GM18520 (cell line): ENCODE measurements at regions not wholly inside any gene's neighbourhood (a gene's known extent, or its start where the extent isn't known, plus 50 kb on each side); places are given as distances from the start of the nearest gene placed in this dataset.

Experiments
- ATAC-seq: cut with Tn5 transposase; IDR thresholded peaks from one replicate; pipeline ENCODE4 v1.9.1; 2021; ENCODE audit not compliant: unreplicated experiment

DNA sequence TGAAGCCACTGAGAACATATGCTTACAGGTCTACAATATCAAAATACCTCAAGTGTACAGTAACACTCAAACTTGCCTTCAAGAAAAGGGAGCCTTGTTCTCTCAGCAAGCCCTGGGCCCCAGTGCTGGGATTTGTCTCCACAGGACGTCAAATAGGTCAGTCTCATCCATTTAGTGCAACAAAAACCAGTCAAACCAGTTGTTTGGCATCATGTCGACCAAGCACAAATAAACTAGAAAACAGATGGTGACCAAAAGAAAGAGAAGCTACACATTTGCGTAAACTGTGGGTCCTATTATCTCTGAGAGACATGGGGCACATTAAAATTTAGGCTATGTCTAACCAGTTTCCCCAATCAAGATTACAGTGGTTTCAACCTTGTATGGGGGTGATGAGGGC, 182.6 kb upstream of the PKDCC start:
- ATAC-seq, result no peak

DNA sequence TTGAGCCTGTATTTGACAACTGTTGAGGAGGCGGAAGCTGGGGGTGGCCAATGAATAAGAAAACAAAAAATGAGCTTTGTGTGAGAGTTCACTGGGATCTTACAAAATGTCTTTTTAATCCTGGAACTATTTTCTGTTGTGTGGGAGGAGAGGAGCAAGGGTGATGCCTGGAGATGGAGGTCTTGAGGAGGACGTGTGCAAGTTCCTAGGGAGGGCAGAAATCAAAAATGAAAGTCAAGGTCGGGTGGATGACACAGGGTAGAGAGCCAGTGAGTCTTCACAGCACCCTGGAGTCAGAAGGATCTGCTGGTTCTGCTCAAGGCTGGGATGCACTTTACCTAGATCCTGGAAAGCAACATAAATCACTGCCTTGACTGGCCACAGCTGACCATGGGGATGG, 180.3 kb upstream of the PKDCC start:
- no peak for ATAC-seq

DNA sequence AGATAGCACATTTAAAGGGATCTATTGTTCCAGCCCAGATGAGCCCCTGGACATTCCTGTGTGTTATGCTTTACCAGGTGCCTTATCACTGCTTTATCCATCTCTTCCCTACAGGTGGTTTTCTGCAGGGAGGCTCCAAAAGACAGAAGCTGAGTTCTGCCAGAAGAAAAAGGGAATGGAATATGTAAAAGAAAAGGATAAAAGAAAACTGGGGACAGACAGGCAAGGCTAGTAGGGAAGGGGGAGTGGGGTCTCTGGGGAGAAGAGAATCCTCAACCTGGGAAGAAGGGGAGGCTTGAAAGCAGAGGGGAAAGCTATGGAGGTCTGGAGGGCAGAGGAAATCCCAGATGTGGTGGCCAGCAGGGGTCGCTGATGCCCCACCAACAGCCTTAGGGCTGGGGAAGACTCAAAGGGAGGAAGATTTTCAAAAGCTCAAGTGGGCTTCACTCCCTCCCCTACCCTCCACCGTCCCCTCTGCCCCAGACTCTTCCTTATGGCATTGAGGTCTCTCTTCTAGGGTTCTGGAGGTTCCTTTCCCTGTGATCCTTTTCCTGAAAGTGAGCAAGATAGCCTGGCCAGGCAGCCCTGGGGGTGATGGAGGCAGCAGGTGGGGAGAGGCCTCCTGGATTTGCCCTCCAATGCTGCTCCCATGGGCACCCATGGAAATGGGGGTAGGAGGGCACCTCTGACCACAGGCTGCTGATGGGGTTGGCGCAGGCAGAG, 178.1 kb upstream of the PKDCC start:
- no peak for ATAC-seq

DNA sequence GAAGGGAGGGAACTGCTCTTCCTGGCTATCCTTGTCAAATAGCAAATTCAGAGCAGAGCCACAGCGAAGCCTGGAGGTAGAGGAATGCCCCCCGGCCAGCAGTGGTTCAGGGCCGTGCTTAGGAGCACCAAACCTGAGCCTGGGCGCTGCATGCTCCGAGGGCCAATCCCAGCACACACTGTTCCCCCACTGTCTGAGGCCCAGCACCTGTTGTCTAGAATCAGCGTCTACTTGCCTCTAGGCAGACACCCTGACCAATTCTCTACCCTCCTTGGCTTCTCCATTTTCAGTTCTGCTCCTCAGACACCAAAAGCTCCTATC, 177.6 kb upstream of the PKDCC start:
- no peak for ATAC-seq

DNA sequence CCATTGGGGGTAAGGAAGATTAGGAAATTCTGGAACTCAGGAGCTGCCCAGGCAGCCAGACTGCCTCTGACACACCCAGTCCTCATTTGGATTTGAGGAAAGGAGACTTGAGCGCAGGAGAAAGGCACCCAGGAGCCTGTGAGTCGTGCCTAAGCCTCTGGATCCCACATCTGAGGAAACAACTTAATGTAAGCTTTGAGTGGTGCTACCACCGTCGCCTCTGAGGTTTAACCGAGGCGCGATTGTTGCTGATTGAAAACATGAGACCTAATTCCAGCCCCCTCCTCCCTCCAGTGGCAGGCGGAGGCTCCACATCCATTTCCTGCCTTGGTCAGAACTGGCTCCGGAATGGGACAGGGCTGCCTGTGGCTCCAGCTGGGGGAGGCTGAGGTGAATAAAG, 176.7 kb upstream of the PKDCC start:
- no peak for ATAC-seq

DNA sequence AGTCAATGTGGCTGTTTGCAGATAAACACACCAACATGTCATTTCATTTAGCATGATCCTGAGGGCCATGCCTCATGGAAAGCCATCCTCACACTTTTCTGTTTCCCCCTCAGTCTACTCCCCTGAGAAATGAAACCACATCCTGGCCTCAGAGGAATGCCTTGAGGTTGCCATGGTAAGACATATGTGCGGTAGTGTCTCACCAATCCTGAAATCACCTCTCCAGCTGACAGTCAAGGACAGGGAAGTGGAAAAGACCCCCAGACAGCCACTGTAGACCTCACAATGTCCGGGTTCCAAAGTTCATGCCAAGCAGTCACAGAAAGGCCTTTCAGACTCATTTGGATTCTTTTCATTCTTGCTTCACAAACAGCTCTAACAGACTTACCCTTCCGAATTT, 175.2 kb upstream of the PKDCC start:
- no peak for ATAC-seq

DNA sequence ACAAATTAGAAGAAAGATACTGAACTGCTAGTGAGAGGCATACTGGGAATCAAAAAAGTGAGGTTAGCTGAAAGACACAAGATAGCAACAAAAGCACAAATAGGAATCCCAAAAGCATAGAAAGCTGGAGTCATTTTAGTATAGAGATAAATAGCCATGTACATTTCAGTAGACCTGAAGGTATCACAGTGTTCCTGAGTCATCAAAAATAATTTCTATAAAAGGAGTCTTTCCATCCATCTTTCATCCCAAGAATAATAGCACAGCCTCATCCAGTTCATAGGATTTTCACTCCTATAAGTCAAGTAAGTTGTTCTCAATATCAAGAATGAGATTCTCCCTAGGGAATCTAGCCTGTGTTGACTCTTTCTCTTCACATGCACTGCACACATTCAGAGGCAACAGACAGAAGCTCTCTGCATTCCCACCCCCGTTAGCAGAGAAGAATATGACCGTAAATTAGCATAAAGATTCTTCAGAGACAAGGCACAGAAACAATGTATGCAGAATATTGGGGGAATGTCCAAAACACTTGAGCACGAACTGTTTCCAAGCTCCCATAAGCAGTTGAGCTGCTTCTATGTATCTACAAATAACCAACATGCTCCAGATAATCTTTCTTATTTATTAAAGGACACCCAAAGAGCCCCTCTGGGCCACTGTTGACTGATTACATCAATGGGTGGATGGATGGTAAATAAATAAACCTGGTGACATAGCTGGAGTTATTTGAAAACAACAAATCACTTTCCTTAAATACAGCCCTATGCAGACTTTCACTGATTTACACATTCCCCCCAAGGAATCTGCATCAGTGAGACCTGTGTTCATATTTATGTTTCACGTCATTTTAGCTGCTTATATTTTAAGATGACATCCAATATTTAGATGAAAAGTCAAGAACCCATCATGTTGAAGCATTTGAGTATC, 174.5 kb upstream of the PKDCC start:
- no peak for ATAC-seq

DNA sequence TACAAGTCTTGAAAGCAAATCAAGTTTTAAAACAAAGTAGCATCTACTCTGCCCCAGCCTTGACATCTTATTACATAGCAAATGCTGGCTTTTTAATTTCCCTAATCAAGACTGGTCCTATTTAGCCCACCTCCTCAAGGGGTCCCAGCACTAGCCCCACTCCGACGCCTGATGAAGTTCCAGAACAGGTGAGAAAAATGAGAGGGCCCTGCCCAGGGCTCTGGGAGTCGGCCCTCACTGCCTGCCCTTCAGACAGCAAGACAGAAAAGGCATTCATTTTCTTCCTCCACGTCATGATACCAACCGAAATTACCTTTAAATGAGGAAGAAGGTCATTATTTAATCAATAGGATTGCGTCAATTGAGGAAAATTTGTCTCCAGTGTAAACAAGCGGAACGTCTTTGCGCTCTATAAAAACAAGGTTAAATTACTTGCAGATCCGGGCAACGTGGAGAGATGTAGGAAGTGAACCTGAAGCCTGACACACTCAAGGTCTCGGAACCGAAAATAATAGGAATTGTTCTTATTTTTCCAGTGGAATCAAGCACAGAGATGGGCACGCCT, 170.6 kb upstream of the PKDCC start:
- no peak for ATAC-seq

DNA sequence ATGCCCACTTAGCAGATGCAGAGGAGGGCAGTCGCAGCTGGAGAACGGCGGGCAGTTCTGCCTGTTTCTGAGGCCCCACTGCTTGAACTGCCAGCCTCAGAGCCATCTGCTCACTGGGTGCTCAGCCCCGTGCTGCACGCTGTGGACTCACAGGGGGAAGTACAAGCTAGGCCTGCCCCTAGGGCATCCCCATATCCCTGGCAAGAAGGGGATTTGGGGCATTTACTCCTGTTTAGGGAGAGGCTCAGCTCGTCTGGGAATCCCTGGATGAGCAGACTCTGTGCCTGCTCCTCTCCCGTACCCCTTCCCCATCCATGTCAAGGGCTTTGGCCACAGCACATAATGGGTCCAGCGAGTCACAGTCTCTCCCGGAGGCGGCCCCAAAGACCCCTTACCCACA, 169.8 kb upstream of the PKDCC start:
- no peak for ATAC-seq

DNA sequence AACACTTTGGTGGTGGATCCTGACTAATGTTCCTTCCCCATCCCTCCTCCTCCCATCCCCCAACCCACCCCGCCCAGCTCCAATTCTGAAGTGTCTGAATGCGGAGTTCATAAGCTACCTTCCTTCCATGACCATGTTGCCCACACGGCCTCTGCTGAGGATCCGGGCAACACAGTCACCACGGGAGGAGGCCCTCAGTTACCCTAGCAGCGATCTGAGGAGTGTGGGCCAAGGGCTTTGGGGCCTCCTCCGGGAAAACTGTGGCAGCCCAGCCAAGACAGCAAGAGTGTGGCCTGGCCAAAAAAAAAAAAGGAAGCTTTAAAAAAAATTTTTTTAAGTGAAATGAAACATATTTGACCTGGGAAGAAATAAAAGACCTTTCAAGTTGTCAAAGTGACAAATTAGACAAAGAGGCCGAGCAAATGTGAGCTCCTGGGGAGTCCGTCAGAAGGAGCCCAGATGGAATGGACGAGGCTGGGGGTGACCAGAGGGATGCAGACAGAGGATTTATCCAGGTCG, 169.0 kb upstream of the PKDCC start:
- ATAC-seq, result no peak

DNA sequence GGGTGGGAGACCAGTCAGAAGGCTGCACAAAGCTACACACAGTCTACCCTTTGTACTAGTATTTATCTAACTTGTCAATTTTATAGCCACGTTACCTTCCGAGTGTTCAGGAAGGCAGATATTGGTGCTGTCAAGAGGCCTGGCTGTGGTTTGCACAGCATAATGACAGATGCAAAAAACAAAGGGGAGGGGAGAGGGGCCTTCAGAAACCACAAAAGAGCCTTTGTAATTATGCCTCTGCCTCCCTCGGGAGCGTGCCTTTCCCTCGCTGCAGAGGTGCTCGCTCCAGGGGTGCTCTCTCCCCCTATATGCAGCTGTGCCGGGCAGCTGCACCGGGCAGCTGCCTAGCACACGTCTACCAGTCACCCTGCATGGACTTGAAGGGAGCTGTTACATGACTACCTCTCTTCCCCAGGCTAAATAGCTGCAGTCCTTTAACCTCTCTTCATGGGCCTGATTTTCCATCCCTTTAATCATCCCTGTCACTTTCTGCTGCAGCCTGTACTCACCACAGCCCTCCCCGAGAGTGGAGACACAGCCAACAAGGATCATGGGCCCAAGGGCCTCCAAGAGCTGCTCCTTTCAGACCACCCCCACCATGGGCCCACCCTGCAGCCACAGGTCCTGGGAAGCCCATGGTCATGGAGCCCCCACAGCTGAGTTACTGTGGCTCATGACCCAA, 168.4 kb upstream of the PKDCC start:
- ATAC-seq, result no peak

DNA sequence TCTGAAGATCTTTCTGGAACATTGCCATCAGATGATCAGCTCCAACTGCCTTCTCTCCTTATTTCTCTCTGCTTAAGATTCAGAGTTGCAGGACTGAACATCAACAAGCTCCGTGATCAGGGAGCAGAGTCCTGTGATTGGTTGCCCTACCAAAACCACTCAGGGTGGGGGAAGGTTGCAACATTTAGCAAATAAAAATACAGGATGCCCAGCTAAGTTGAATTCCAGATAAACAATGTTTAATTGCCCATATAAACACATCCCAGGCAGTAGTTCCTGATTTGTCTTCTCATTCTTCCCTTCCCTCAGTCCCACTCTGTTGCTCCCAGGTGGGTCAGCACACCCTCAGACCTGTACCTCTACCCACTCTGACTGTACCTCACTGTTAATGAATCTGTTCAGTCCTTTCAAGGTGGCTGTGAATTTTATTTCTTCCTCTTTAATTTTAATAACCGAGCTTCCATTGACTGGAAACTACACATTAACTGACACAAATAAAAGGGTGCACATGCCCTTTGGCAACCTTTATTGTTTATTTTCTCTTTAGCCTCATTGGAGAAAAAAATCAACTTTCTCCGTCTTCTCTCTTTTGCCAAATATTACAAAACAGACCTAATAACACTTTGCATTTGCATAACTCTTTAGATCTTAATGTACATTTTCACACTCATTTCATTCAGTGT, 167.1 kb upstream of the PKDCC start:
- no peak for ATAC-seq

DNA sequence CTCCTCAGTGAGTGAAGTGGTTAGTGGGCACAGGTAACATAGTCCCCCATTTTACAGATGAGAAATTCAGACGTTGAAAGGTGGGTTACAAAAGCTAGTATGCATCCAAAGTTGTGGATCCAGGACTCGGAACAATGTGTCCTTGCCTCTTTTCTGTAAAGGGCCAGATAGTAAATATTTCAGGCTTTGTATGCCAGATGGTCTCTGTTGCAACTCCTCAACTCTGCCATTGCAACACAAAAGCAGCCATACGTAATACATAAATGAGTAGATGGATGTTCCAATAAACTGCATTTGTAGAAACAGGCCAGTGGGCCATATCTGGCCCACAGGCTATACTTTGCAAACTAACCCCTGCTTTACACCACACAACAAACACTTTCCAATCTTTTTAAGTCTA, 166.6 kb upstream of the PKDCC start:
- no peak for ATAC-seq

DNA sequence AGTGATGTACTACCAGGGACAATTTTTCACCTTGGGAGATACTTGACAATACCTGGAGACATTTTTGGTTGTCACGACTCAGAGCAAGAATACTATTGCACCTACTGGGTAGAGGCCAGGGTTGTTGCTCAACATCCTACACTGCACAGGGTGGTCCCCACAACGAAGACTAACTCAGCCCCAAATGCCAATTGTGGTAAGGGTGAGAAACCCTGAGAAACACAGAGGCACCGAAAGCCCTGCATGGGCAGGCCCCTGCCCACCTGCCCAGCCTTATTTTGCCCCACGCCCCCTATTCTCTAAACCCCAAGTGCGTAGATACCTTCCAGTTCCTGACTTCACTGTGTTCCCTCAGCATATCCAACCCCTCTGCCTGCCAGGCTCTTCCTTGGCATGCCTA, 163.1 kb upstream of the PKDCC start:
- no peak for ATAC-seq

DNA sequence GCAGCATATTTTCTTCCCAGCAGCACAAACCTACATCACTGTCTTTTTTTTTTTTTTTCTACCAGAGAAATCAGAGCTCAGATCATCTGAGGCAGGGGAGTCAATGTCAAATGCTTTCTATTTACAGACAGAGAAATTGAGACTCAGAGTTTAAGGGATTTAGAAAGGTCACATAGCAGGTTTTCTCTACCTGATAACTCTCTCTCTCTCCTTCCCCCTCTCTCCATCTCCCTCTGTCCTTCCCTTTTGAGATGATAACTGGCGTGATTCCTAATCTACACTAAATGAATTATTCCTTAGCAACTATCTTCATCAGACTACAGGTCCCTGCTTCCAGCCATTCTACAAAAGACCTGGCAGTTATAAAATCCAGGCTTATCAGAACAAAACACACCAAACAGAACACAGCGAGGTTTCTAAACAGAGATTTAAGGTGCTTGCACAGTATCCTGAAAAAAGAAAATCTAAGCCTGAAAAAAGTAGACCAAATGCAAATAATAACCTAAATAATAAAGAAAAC, 161.6 kb upstream of the PKDCC start:
- ATAC-seq, result no peak

DNA sequence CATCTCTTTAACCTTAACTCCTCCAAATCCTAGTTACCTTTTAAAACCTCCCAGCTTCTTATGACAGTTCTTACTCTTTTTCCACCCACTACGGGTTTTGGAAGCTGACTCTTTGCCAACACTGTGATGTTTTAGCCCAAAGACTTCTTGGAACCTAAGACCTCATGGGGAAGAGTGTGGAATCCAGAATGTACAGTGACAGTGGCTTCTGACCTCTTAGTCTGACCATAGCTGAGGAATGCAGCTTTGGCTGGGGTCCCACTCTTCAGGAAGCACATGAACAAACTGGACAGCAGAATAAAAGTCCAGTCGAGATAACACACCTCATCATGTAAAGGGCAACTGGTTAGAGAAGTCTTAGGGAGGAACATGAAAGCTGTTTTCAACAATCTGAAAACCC, 161.1 kb upstream of the PKDCC start:
- ATAC-seq, result no peak

DNA sequence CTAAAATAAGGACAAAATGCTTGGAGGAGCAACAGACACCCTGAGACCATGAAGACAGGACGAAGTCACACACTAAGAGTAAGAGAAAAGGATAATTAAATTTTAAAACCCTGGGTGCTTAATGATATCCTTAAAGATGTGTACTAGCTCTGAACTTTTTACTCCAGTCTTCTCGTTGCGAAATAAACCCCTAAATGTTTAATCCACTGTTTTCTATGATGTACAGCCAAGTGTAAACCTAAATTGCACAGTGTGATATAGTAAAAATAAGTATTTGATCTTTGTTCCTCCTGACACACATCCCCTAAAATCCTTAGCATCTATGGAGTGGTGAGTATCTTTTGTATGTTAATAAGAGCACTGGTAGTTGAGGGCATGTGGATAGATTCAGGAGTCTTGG, 157.5 kb upstream of the PKDCC start:
- ATAC-seq, result no peak

DNA sequence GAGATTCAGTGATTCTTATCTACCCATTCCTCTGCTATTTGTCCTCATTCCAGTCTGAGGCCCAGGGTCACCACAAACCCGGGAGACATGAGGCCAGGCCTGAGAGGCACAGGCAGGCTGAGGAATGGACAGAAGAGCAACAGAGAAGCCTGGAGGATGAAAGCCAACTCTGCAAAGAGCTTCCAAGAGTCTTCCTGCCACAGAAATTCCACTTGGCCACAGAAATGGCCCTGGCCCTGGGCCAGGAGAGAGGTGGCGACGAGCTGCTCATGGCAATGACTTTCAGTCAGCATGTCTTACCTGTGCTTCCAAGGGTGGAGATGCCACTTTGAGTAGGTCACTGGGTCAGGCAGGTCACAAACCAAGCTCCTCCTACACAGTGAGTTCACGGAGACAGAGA, 155.3 kb upstream of the PKDCC start:
- no peak for ATAC-seq

DNA sequence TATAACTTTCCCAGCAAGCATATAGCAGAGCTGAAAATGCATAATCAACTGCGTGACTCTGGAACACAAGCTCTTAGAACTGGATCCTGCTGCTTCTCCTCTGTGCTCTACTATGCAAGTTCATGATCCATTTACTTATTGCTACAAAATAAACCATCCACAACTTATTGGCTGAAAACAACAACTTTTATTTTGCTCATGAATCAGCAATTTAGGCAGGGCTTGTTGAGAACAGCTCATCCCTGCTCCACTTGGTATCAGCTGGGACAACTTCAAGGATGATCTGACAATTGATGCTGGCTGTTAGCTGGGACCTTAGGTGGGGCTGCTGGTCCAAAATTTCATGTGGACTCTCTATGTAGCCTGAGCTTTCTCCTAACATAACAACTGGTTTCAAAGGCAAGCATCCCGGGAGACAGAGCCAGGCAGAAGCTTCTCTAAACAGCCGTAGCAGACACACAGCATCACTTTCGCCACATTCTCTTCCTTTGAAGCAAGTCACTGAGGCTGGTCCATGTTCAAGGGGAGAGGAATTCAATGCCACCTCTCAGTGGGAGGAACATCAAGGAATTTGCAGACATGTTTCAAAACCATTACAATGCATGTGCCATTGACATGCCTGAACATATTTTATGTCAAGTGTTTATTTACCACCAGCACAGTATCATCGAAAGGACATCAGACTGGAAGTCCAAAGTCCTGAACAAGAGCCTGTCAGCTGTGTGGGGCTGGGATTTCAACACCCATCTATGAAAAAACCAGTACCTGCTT, 153.1 kb upstream of the PKDCC start:
- no peak for ATAC-seq

DNA sequence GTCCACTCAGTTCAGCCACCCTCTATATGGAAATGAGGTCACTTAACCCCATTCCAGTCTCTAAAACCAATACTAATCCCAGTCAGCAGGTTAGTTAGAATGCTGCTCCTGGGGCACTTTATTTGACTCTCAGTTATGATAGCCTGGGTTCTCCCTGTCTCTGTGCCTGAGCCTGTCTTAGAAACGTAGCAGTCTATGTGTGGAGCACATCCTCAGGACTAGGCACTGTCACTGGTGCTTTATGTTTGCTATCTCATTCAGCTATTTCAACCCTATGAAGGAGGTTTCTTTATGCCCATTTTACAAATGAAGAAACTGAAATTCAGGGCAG, 152.5 kb upstream of the PKDCC start:
- ATAC-seq, result no peak
